Type B pancreatic cell (in vitro differentiated cells): ENCODE measurements at regions not wholly inside any gene's neighbourhood (a gene's known extent, or its start where the extent isn't known, plus 50 kb on each side); places are given as distances from the start of the nearest gene placed in this dataset.

ENCODE experiments used
- DNase-seq: peaks from one replicate; pipeline ENCODE4 v3.0.0; 2021; ENCODE audit warnings: mixed read lengths; ENCODE audit not compliant: unreplicated experiment; ENCODE audit errors: extremely low spot score
- H3K27ac Mint-ChIP-seq: 2 replicates; pipeline ENCODE4 v1.8.0; 2021; ENCODE audit warnings: mild to moderate bottlenecking, mixed read lengths
- H3K27me3 Mint-ChIP-seq: 2 replicates; pipeline ENCODE4 v1.8.0; 2021; ENCODE audit warnings: mixed read lengths
- H3K36me3 Mint-ChIP-seq: 2 replicates; pipeline ENCODE4 v1.8.0; 2021; ENCODE audit warnings: mixed read lengths
- H3K4me1 Mint-ChIP-seq: one replicate; pipeline ENCODE4 v1.8.0; 2021; ENCODE audit warnings: mixed read lengths; ENCODE audit not compliant: unreplicated experiment
- H3K4me3 Mint-ChIP-seq: 2 replicates; pipeline ENCODE4 v1.8.0; 2021; ENCODE audit warnings: mild to moderate bottlenecking, mixed read lengths
- H3K9me3 Mint-ChIP-seq: 2 replicates; pipeline ENCODE4 v1.8.0; 2021; ENCODE audit warnings: mixed read lengths
- TF ChIP-seq, protein P1 (sequence below): fragments of 200-600 bp; sonication (generic); conservative IDR thresholded peaks from 2 replicates; pipeline ENCODE4 v1.5.0; 2021; ENCODE audit warnings: antibody characterized with exemption, mild to moderate bottlenecking

DNA sequence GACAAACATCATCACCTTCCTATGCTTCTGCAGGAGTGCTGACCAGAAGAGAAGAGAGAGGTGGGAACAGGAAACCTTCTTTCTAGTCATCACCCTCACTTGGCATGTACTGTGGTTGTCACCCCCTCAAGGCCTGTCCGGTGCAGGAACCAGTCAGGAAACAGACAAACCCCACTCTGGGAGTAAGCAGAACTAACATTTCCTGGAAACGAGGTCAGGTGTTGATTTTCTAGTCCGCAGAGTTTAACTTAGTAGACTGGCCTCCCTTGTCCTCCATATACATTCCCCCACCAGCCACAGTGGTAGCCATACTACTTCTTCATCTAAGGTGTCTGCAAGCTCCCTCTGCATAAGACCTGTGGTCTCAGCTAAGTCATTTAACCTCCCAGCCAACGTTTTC lies 80.7 kb upstream of the NCAM1 start:
- no peak for DNase-seq
- peaks cover 10% of the 10 kb centered on the region for H3K27me3 Mint-ChIP-seq
- no peak overlapping the region for H3K27ac Mint-ChIP-seq
- no peak overlapping the region for H3K4me3 Mint-ChIP-seq
- no peaks in the 10 kb centered on the region for H3K9me3 Mint-ChIP-seq
- H3K36me3 Mint-ChIP-seq: no peaks in the 10 kb centered on the region
- H3K4me1 Mint-ChIP-seq: no peaks in the 10 kb centered on the region
- TF ChIP-seq, protein P1, sequence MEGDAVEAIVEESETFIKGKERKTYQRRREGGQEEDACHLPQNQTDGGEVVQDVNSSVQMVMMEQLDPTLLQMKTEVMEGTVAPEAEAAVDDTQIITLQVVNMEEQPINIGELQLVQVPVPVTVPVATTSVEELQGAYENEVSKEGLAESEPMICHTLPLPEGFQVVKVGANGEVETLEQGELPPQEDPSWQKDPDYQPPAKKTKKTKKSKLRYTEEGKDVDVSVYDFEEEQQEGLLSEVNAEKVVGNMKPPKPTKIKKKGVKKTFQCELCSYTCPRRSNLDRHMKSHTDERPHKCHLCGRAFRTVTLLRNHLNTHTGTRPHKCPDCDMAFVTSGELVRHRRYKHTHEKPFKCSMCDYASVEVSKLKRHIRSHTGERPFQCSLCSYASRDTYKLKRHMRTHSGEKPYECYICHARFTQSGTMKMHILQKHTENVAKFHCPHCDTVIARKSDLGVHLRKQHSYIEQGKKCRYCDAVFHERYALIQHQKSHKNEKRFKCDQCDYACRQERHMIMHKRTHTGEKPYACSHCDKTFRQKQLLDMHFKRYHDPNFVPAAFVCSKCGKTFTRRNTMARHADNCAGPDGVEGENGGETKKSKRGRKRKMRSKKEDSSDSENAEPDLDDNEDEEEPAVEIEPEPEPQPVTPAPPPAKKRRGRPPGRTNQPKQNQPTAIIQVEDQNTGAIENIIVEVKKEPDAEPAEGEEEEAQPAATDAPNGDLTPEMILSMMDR: no peak

DNA sequence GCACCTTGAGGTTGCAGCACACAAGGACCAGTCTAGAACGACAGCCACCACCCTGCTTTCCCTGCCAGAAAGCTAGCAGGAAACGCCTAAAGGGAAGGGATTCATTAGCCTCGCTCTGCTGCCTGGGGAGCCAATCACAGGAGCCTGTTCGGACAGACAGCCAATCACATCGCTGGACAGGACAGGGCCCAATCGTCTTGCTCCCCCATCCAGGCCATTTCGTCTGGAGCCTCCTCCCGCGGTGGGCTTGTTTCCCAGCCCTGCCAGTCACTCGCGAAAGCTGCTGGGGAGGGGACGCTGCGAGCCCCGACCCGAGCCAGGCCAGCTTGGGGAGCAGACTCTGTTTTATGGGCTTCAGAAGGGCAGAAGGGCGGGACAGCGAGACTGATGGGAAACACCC lies 79.8 kb upstream of the NCAM1 start:
- Mint-ChIP-seq H3K27ac (peak overlapping the region; percentile 58), H3K4me1 (peaks cover 2% of the 10 kb centered on the region), H3K36me3 (no peaks in the 10 kb centered on the region), H3K4me3 (peak overlapping the region; percentile 87), H3K27me3 (peaks cover 7% of the 10 kb centered on the region), H3K9me3 (no peaks in the 10 kb centered on the region)
- TF ChIP-seq, protein P1: no peak
- no peak for DNase-seq

DNA sequence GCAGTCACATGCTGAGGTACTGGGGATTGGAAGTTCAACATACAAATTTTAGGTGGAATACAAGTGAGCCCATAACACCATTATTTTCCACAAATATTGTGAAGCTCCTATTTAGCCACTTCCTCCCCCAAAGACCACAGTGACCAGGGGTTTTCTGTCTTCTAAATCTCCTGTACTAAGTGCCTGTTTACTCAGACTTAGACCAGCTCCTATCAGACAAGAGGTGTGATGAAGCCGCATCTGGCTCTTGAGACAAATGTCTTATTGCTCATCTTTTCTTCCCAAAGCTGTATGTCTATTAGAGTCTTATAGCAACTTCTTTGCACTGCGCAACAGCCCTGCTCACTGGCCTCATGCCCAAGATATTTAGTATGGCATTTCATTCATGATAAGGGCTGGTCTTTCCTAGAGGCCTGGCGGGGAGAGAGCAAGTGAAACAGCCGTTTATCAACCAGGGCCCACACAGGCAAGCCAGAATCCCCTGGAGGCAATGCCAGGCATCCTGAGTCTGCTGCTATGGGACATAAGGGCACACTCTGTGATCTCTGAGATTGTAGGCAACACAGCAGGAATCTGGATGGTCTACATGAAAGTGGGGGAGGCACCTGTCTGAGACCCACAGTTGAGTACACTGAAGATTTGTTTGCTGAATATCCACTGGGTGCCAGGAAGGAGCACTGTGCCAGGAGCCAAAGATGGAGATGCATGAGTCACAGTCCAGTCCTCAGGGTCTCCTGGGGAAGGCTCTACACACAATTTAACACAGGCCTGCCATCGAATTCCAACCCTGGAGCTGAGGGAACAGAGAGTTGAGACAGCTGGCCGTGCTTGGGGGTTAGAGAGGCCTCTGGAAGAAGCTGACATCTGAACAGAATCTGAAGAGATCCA lies 78.5 kb upstream of the NCAM1 start:
- DNase-seq: no peak
- Mint-ChIP-seq H3K4me3 (peak overlapping the region; percentile 42), H3K4me1 (peaks cover 8% of the 10 kb centered on the region), H3K9me3 (no peaks in the 10 kb centered on the region), H3K27ac (no peak overlapping the region), H3K36me3 (no peaks in the 10 kb centered on the region), H3K27me3 (peaks cover 2% of the 10 kb centered on the region)
- TF ChIP-seq, protein P1: no peak

DNA sequence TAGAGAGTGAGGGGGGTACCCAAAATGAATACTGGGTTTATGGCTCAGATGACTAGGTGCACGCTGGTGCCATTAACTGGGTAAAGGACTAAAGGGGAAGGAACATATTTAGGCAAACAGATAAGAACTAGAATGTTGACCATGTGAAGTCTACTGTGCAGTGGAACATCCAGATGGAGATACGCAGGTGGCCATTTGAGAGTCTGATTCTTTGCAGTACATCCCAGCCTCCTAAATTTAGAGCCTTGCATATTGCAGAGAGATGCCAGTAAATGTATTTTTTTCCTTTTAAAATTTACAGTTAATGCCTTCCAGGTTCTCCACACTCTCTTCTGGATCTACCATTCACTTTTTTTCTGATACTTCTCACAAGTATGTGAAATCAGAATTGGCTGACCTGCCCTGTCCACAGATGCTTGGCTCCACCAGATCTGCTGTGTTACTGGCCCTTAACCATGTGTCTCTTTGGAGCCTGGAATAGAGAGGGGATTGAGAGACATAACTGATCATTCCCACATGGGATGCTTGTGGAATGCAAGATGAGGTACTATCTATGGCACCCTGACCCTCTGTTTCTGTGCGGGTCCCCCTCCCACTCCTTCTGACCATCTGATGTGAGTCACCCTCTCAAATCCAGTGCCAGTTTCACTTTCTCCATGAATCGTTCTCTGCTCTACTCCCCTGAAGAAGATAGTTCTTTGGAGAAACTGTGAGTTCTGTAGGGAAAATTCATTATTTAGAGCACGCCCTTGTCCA lies 77.0 kb upstream of the NCAM1 start:
- peaks cover 8% of the 10 kb centered on the region for H3K4me1 Mint-ChIP-seq
- no peak for DNase-seq
- TF ChIP-seq, protein P1: no peak
- no peak overlapping the region for H3K4me3 Mint-ChIP-seq
- H3K36me3 Mint-ChIP-seq: no peaks in the 10 kb centered on the region
- peaks cover 2% of the 10 kb centered on the region for H3K27me3 Mint-ChIP-seq
- H3K9me3 Mint-ChIP-seq: no peaks in the 10 kb centered on the region
- H3K27ac Mint-ChIP-seq: no peak overlapping the region

- Mint-ChIP-seq H3K4me1 (peaks cover 8% of the 10 kb centered on the region), H3K27ac (no peak overlapping the region), H3K36me3 (no peaks in the 10 kb centered on the region), H3K4me3 (no peak overlapping the region), H3K27me3 (no peaks in the 10 kb centered on the region), H3K9me3 (no peaks in the 10 kb centered on the region)
- TF ChIP-seq, protein P1: no peak
- no peak for DNase-seq
These were observed 75.3 kb upstream of the NCAM1 start for GRCh38 chr11:112885744-112886433.
